HK-2 (cell line): ENCODE measurements at regions not wholly inside any gene's neighbourhood (a gene's known extent, or its start where the extent isn't known, plus 50 kb on each side); places are given as distances from the start of the nearest gene placed in this dataset.
"Not testable (repeated sequence)": the region's sequence is repeated elsewhere in the genome, so short reads cannot be mapped to it uniquely, and the experiment has no call there.

Source experiments
- DNase-seq: peaks from one replicate; pipeline ENCODE4 v3.0.0-alpha.2; 2018; ENCODE audit not compliant: unreplicated experiment

DNA sequence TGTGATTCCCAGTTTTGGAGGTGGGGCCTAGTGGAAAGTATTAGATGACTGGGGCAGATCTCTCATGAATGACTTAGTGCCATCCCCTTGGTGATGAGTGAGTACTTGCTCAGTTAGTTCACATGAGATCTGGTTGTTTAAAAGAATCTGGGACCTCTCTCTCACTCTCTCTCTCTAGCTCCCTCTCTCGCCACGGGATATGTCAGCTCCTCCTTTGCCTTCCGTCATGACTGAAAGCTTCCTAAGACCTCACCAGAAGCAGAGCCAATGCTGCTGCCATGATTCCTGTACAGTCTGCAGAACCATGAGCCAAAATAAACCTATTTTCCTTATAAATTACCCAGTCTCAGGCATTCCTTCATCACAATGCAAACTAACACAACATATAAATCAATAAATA is 176.7 kb downstream of the PRELID2 start:
- no peak for DNase-seq

DNA sequence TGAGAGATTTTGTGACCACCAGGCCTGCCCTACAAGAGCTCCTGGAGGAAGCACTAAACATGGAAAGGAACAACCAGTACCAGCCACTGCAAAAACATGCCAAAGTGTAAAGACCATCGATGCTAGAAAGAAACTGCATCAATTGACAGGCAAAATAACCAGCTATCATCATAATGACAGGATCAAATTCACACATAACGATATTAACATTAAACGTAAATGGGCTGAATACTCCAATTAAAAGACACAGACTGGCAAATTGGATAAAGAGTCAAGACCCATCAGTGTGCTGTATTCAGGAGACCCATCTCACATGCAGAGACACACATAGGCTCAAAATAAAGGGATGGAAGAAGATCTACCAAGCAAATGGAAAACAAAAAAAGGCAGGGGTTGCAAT is 182.4 kb downstream of the PRELID2 start:
- DNase-seq, result not testable (repeated sequence)

DNA sequence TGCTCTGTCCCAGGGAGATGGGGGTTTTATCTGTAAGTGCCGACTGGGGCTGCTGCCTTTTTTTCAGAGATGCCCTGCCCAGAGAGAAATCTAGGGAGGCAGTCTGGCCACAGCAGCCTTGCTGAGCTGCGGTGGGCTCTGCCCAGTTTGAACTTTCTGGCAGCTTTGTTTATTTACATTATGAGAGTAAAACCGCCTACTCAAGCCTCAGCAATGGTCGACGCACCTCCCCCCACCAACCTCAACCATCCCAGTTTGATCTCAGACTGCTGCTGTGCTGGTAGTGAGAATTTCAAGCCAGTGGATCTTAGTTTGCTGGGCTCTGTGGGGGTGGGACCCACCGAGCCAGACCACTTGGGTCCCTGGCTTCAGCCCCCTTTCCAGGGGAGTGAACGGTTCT is 188.0 kb downstream of the PRELID2 start:
- not testable (repeated sequence) for DNase-seq

GRCh38 chr5:145643214-145643613 is 191.9 kb downstream of the PRELID2 start:
- DNase-seq, result not testable (repeated sequence)

- no peak for DNase-seq
Observed at GRCh38 chr5:145637396-145637795, 197.7 kb downstream of the PRELID2 start.

DNA sequence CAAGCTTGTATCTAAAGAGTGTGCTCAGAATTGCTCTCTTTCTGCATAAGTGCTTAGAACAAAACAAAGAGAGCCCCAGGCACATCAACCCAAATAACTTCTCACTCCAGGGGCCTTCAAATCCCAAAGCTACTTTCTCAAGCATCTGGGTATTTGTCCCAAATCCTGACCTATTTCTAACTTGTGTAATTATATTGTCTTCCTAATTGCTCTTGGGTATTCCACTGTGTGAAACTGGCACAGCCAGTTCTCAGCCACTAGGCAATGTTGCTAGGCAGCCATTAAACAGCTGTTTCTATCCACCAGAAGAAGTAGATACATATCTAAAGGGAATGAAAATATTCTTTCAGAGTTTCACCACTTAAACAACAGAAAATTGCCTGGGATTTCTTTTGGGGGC is 198.8 kb downstream of the PRELID2 start:
- no peak for DNase-seq

GRCh38 chr5:145633474-145633873 is 201.7 kb downstream of the PRELID2 start:
- no peak for DNase-seq

- no peak for DNase-seq
Observed at GRCh38 chr5:145632701-145633100, 202.4 kb downstream of the PRELID2 start.

- DNase-seq, result no peak
Observed at GRCh38 chr5:145629047-145629446, 206.1 kb downstream of the PRELID2 start.

GRCh38 chr5:145628525-145628924 is 206.6 kb downstream of the PRELID2 start:
- no peak for DNase-seq

GRCh38 chr5:145619806-145620310 is 215.3 kb downstream of the PRELID2 start:
- DNase-seq, result no peak

GRCh38 chr5:145616739-145617138 is 218.4 kb downstream of the PRELID2 start:
- DNase-seq, result not testable (repeated sequence)

DNA sequence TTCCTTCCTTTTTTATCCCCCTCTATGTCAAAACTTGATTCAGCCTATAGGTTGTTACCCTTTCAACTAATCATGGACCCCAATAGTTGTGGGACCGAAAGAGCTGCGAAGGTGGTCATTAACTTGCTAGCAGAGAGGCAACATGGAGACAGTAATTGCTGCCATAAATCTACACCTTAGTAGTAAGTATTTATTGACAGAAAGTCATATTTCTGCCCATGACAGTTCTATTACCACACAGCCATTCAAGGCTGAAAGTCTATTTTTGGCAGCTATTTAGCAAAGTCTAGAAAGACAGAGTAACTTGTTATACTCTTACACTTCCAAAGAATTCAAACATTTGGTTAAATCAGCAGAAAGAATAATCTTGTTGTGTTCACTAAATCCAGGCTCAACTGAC is 236.2 kb downstream of the PRELID2 start:
- DNase-seq, result no peak

GRCh38 chr5:145598184-145598583 is 237.0 kb downstream of the PRELID2 start:
- no peak for DNase-seq

GRCh38 chr5:145591578-145591977 is 243.6 kb downstream of the PRELID2 start:
- no peak for DNase-seq

GRCh38 chr5:145589063-145589462 is 246.1 kb downstream of the PRELID2 start:
- DNase-seq, result no peak

DNA sequence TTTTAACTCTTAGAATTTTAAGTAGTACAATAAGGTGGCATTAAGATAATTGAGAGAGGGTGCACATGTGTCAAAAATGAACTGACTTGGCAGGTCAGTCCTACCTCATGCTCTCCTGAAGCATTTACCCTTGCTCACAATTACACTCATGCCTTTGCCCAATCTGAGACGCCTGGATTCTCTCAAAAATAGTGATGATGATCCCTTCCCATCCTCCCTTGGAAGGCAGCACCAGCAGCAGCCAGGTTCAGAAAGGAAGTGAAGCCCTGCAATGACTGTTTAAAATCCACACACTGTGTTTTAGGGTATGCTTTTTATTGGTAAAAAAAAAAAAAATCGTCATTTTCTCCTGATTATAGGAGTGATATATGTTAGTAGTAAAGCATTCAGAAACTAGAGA is 246.6 kb downstream of the PRELID2 start:
- no peak for DNase-seq

GRCh38 chr5:145588113-145588512 is 247.0 kb downstream of the PRELID2 start:
- no peak for DNase-seq

GRCh38 chr5:145587710-145588109 is 247.4 kb downstream of the PRELID2 start:
- DNase-seq, result no peak

DNA sequence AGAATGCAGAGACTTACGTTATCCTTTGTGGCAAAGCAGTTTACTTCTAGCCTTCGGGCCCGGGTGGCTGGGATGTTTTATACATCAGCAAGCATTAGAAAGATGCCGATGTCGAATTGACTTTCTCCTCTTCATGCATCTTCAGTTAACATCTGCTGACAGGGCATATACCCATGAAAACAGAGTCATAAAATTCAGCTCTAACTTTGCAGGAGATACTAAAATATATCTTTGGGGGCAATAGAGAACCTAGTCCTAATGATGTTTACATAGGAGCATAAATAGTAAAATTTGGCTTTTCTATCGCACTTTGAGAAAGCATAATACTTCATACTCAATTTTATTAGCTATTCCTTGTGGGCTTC is 247.9 kb downstream of the PRELID2 start:
- no peak for DNase-seq

GRCh38 chr5:145586661-145587307 is 248.4 kb downstream of the PRELID2 start:
- DNase-seq, result no peak

DNA sequence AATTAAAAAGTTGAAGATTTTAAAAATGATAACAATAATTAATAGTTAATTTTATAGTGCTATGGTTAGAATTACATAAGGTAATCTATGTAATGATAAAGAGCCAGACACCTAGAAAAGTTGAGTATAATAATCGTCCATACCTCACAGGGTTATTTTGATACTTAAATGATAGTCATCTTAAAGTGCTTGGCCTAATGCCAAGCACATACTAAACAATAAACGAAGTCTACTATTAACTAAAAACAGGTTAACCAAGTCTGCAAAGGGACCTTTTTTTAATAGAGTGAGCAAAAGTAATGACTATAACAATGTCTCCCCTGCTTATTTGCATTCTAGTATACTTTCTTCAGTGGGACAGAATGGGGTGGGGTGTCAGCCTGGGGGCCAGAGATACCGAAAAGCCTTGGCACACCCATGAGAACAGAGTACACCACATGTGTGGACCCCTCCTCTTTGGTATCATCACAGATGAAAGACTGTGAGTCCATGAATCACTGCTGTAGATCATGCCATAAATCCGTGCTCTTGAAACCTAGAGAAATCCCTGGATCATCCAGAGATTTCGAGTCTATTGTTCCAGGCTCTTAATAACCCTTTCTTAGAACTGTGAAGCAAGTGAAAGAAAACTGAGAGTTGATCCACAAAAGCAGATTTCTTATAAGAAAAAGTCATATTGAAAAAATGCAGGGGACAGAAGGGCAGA is 249.5 kb downstream of the PRELID2 start:
- DNase-seq, result no peak

GRCh38 chr5:145579301-145579700 is 255.8 kb downstream of the PRELID2 start:
- no peak for DNase-seq
